ENCODE measurements at regions not wholly inside any gene's neighbourhood (a gene's known extent, or its start where the extent isn't known, plus 50 kb on each side); places are given as distances from the start of the nearest gene placed in this dataset.

DNA sequence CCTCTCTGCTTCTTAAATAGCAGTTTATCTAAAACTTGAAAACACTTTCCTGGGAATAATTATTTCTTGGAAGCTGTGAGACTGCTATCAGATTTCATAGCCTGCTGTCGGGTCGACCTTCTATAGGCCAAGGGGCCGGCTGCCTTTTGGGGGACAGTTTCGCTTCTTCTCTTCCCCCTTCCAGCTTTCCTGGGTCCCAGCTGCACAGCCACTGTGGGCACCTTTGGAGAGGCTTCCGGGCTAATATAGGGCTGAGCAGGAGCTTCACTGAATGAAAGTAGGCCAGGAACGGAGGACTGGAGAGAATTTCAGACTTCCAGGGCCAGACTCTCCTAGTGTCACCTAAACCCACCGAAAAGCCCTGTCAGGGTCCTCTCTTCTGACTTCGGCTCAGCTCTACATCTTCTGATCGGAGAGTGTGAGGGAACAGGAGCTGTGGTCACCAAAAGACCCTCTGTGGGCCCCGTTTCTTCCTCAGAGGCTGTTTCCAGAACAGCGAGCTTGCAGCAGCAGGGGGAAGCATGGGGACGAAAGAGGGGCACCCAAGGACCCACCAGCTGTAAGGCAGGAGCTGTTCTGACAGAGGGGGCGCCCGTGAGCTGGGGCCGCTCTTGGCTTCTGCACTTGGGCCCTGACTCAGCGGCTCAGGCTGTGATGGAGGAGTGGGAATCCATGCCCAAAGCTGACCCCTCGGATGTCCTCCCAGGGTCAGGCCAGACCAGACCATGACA is 620.6 kb downstream of the BCOR start:
- TF ChIP-seq, protein P1, sequence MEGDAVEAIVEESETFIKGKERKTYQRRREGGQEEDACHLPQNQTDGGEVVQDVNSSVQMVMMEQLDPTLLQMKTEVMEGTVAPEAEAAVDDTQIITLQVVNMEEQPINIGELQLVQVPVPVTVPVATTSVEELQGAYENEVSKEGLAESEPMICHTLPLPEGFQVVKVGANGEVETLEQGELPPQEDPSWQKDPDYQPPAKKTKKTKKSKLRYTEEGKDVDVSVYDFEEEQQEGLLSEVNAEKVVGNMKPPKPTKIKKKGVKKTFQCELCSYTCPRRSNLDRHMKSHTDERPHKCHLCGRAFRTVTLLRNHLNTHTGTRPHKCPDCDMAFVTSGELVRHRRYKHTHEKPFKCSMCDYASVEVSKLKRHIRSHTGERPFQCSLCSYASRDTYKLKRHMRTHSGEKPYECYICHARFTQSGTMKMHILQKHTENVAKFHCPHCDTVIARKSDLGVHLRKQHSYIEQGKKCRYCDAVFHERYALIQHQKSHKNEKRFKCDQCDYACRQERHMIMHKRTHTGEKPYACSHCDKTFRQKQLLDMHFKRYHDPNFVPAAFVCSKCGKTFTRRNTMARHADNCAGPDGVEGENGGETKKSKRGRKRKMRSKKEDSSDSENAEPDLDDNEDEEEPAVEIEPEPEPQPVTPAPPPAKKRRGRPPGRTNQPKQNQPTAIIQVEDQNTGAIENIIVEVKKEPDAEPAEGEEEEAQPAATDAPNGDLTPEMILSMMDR (IDR thresholded peaks at IDR 0.05): no peak
- TF ChIP-seq POLR2A (IDR thresholded peaks at IDR 0.05): no peak
